ENCODE measurements at regions not wholly inside any gene's neighbourhood (a gene's known extent, or its start where the extent isn't known, plus 50 kb on each side); places are given as distances from the start of the nearest gene placed in this dataset.

GRCh38 chr11:28482666-28483065 is 374.5 kb downstream of the METTL15 start:
- intact Hi-C loops (cut with micrococcal nuclease) = no loop called here
- H2AFZ ChIP-seq (ENCODE audit: low read depth, low read length, poor library complexity, severe bottlenecking) = no peak overlapping the region
- no peaks in the 10 kb centered on the region for H4K20me1 ChIP-seq (ENCODE audit: insufficient read depth)
- no TSS peak for BruUV-seq (replicated peaks)
- H3K27ac ChIP-seq (ENCODE audit: low read depth, low read length) = no peak overlapping the region
- ATAC-seq = no peak
- POLR2A ChIA-PET = no interaction called here
- no peaks in the 10 kb centered on the region for H3K9me3 ChIP-seq (ENCODE audit: control insufficient read depth in 1 of 2, insufficient read depth in 1 of 2, low read depth in 1 of 2, low read length in 2 of 2)
- RAD21 ChIA-PET (ENCODE audit: low non-redundant PET in 1 of 2, low total read pairs in 2 of 2, uncharacterized antibody in 2 of 2, unreplicated experiment in 2 of 2) = no interaction called here
- H3K36me3 ChIP-seq (ENCODE audit: control insufficient read depth in 1 of 2, insufficient read depth in 2 of 2, low read length in 2 of 2) = no peaks in the 10 kb centered on the region
- H3K4me1 ChIP-seq (ENCODE audit: control insufficient read depth in 1 of 2, insufficient read depth in 2 of 2, low read length in 2 of 2) = no peaks in the 10 kb centered on the region
- no peak for DNase-seq (ENCODE audit: low read depth, low spot score)
- CTCF ChIA-PET = no interaction called here
- H3K9ac ChIP-seq (ENCODE audit: low read length) = no peak overlapping the region
- TF ChIP-seq MAX (IDR thresholded peaks at IDR 0.05) = no peak
- no peak overlapping the region for H3K4me3 ChIP-seq (replicated peaks in 1 of 2; ENCODE audit: low read depth in 1 of 2, low read length in 2 of 2)
- H3K79me2 ChIP-seq (ENCODE audit: insufficient read depth, low read length) = no peaks in the 10 kb centered on the region
- no peak overlapping the region for H3K4me2 ChIP-seq (ENCODE audit: low read length)
- H3K9me2 ChIP-seq (ENCODE audit: insufficient read depth) = no peaks in the 10 kb centered on the region
- H3K27me3 ChIP-seq (ENCODE audit: insufficient read depth, low read length) = no peaks in the 10 kb centered on the region

- H3K9me3 ChIP-seq (ENCODE audit: control insufficient read depth in 1 of 2, insufficient read depth in 1 of 2, low read depth in 1 of 2, low read length in 2 of 2) = no peaks in the 10 kb centered on the region
- intact Hi-C loops (cut with micrococcal nuclease) = no loop called here
- DNase-seq (ENCODE audit: low read depth, low spot score) = no peak
- no peaks in the 10 kb centered on the region for H3K4me1 ChIP-seq (ENCODE audit: control insufficient read depth in 1 of 2, insufficient read depth in 2 of 2, low read length in 2 of 2)
- no TSS peak for BruUV-seq (replicated peaks)
- RAD21 ChIA-PET (ENCODE audit: low non-redundant PET in 1 of 2, low total read pairs in 2 of 2, uncharacterized antibody in 2 of 2, unreplicated experiment in 2 of 2) = no interaction called here
- H3K4me3 ChIP-seq (replicated peaks in 1 of 2; ENCODE audit: low read depth in 1 of 2, low read length in 2 of 2) = no peak overlapping the region
- no peak overlapping the region for H2AFZ ChIP-seq (ENCODE audit: low read depth, low read length, poor library complexity, severe bottlenecking)
- no peak for ATAC-seq
- H3K36me3 ChIP-seq (ENCODE audit: control insufficient read depth in 1 of 2, insufficient read depth in 2 of 2, low read length in 2 of 2) = no peaks in the 10 kb centered on the region
- POLR2A ChIA-PET = no interaction called here
- H3K27ac ChIP-seq (ENCODE audit: low read depth, low read length) = no peak overlapping the region
- H3K4me2 ChIP-seq (ENCODE audit: low read length) = no peak overlapping the region
- CTCF ChIA-PET = no interaction called here
- no peaks in the 10 kb centered on the region for H4K20me1 ChIP-seq (ENCODE audit: insufficient read depth)
- no peak overlapping the region for H3K9ac ChIP-seq (ENCODE audit: low read length)
- H3K9me2 ChIP-seq (ENCODE audit: insufficient read depth) = no peaks in the 10 kb centered on the region
- no peaks in the 10 kb centered on the region for H3K79me2 ChIP-seq (ENCODE audit: insufficient read depth, low read length)
- no peaks in the 10 kb centered on the region for H3K27me3 ChIP-seq (ENCODE audit: insufficient read depth, low read length)
- no peak for TF ChIP-seq SP1 (IDR thresholded peaks at IDR 0.05; ENCODE audit: low read depth)
- TF ChIP-seq EGR1 (IDR thresholded peaks at IDR 0.05; ENCODE audit: low read depth) = no peak
- no peak for TF ChIP-seq MAX (IDR thresholded peaks at IDR 0.05)
- no peak for TF ChIP-seq CTCF (IDR thresholded peaks at IDR 0.05 in 2 of 3, conservative IDR thresholded peaks at IDR 0.05 in 1 of 3; ENCODE audit: borderline replicate concordance in 1 of 3, insufficient read depth in 1 of 3, low read depth in 2 of 3, low read length in 2 of 3)
- no peak for TF ChIP-seq YY1 (IDR thresholded peaks at IDR 0.05; ENCODE audit: extremely low read depth, insufficient replicate concordance, low read depth, low read length)
- no peak for TF ChIP-seq TCF7L2 (IDR thresholded peaks at IDR 0.05; ENCODE audit: borderline replicate concordance, extremely low read depth, insufficient read depth, insufficient read length)
- no peak for TF ChIP-seq EZH2phosphoT487 (IDR thresholded peaks at IDR 0.05; ENCODE audit: borderline replicate concordance)
- TF ChIP-seq ATF3 (IDR thresholded peaks at IDR 0.05) = no peak
- no peak for TF ChIP-seq ZFX (IDR thresholded peaks at IDR 0.05)
- TF ChIP-seq FOSL1 (IDR thresholded peaks at IDR 0.05; ENCODE audit: low read depth) = no peak
- TF ChIP-seq POLR2A (IDR thresholded peaks at IDR 0.05; ENCODE audit: borderline replicate concordance, extremely low read depth, insufficient read depth, insufficient read length) = no peak
Measured at GRCh38 chr11:28481616-28482480, 373.7 kb downstream of the METTL15 start.
